ENCODE measurements at regions not wholly inside any gene's neighbourhood (a gene's known extent, or its start where the extent isn't known, plus 50 kb on each side); places are given as distances from the start of the nearest gene placed in this dataset.

DNA sequence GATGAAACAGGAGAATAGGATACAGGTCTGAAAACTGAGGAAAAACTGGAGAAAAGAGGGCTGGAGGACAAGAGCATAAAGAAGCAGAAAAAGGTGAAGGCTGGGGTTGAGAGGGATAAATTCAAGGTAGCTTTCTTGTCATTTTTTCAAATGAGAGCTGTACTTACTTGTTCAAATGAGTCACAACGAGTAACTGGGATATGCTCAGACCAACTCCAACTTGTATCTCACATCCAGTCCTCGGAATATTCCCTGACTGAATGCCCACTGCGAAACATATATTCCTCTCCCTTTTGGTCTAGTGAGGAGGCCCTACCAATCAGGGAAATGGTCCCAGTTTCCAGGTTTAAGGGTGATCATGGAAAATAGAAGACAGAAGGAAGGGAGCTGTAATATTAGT lies 343.4 kb downstream of the HHIPL2 start:
- 75 to 83% methylated on average over 3 of the region's 3 CpGs for WGBS, 2 donors

GRCh38 chr1:222202831-222203230 lies 345.1 kb downstream of the HHIPL2 start:
- Histone ChIP-seq H3K27me3 (no peaks in the 10 kb centered on the region), H3K27ac (no peak overlapping the region), H3K4me1 (no peaks in the 10 kb centered on the region), H3K36me3 (no peaks in the 10 kb centered on the region), H3K4me3 (no peak overlapping the region), H3K9me3 (no peaks in the 10 kb centered on the region)
- no peak for DNase-seq
- WGBS, 2 donors = 58 to 80% methylated on average over 2 of the region's 2 CpGs
- TF ChIP-seq EP300 (IDR thresholded peaks at IDR 0.05) = no peak
- TF ChIP-seq POLR2A (IDR thresholded peaks at IDR 0.05) = no peak
- no peak for TF ChIP-seq CTCF (IDR thresholded peaks at IDR 0.05)
- no peak for TF ChIP-seq POLR2AphosphoS5 (IDR thresholded peaks at IDR 0.05)
- intact Hi-C loops (cut with DNase I) = no loop called here

More for the DNA sequence above, 343.4 kb downstream of the HHIPL2 start:
- no peak overlapping the region for H3K4me3 ChIP-seq
- TF ChIP-seq CTCF (IDR thresholded peaks at IDR 0.05) = no peak
- no peak for TF ChIP-seq POLR2A (IDR thresholded peaks at IDR 0.05)
- no peak for TF ChIP-seq POLR2AphosphoS5 (IDR thresholded peaks at IDR 0.05)
- no peak for TF ChIP-seq EP300 (IDR thresholded peaks at IDR 0.05)
- no peak for DNase-seq
- intact Hi-C loops (cut with DNase I) = no loop called here
- no peaks in the 10 kb centered on the region for H3K27me3 ChIP-seq
- no peaks in the 10 kb centered on the region for H3K9me3 ChIP-seq
- H3K27ac ChIP-seq = no peak overlapping the region
- H3K4me1 ChIP-seq = no peaks in the 10 kb centered on the region
- no peaks in the 10 kb centered on the region for H3K36me3 ChIP-seq

DNA sequence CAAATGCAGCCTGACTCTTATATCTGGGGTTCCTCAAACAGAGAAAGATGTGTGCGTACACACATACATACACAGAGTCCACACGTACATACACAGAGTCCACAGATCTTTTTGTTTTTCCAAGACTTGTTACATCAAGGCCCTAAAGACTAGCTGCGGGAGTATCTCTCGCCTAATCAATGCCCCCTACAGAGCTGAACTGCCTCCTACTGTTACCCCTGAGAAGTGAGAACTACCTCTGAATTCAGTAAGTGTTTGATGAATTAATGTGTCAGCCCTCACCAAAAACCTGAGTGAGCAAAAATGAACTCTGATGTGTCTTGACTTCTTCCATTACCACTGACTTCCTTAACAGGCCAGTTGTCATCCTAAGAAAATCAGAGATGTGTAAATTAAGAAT lies 351.2 kb downstream of the HHIPL2 start:
- Histone ChIP-seq H3K36me3 (no peaks in the 10 kb centered on the region), H3K9me3 (no peaks in the 10 kb centered on the region), H3K27ac (no peak overlapping the region), H3K4me1 (no peaks in the 10 kb centered on the region), H3K27me3 (no peaks in the 10 kb centered on the region), H3K4me3 (no peak overlapping the region)
- intact Hi-C loops (cut with DNase I) = no loop called here
- DNase-seq = no peak
- TF ChIP-seq CTCF (IDR thresholded peaks at IDR 0.05) (no peak), EP300 (IDR thresholded peaks at IDR 0.05) (no peak), POLR2A (IDR thresholded peaks at IDR 0.05) (no peak), POLR2AphosphoS5 (IDR thresholded peaks at IDR 0.05) (no peak)
- WGBS, 2 donors = 68 to 81% methylated on average over 4 of the region's 4 CpGs

GRCh38 chr1:222196288-222196687 lies 351.6 kb downstream of the HHIPL2 start:
- intact Hi-C loops (cut with DNase I) = no loop called here
- H3K27me3 ChIP-seq = no peaks in the 10 kb centered on the region
- H3K9me3 ChIP-seq = no peaks in the 10 kb centered on the region
- DNase-seq = no peak
- TF ChIP-seq POLR2AphosphoS5 (IDR thresholded peaks at IDR 0.05) = no peak
- TF ChIP-seq EP300 (IDR thresholded peaks at IDR 0.05) = no peak
- no peak for TF ChIP-seq CTCF (IDR thresholded peaks at IDR 0.05)
- TF ChIP-seq POLR2A (IDR thresholded peaks at IDR 0.05) = no peak
- no peaks in the 10 kb centered on the region for H3K36me3 ChIP-seq
- H3K4me1 ChIP-seq = no peaks in the 10 kb centered on the region
- no peak overlapping the region for H3K4me3 ChIP-seq
- H3K27ac ChIP-seq = no peak overlapping the region

DNA sequence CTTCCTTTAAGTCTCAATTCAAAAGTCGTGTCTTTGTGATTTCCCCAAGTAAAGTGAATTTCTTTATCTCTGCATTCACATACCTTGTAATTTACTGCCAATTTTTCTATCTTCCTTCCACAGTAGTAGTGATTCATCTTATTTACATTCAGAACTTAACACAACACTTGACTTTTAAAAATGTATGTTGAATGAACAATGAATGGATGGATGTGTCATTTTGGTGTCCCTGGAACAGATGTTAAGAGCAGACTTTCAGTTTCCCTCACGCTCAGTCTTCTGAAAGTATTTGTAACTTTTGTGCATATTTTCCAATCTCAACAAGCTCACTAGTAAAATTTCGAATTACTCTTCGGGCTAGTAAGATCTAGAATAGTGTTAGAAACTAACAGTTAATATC lies 352.0 kb downstream of the HHIPL2 start:
- Histone ChIP-seq H3K4me1 (no peaks in the 10 kb centered on the region), H3K36me3 (no peaks in the 10 kb centered on the region), H3K9me3 (peaks cover 0 to 1% (median 0%) of the 10 kb centered on the region in 4 donors), H3K27ac (no peak overlapping the region), H3K4me3 (no peak overlapping the region), H3K27me3 (no peaks in the 10 kb centered on the region)
- no peak for DNase-seq
- intact Hi-C loops (cut with DNase I) = no loop called here
- WGBS, 2 donors = 71 to 85% methylated on average over 4 of the region's 4 CpGs
- TF ChIP-seq EP300 (IDR thresholded peaks at IDR 0.05) = no peak

Data from sigmoid colon (tissue), 6 donors.